Activated naive CD8-positive, alpha-beta T cell treated with anti-CD3 and anti-CD28 coated beads, Interleukin-2, amount 50 U/mL, for 24 hours (primary cell): ENCODE measurements at regions not wholly inside any gene's neighbourhood (a gene's known extent, or its start where the extent isn't known, plus 50 kb on each side); places are given as distances from the start of the nearest gene placed in this dataset.

Source experiments
- ATAC-seq: fragments of 150-1000 bp; cut with Tn5 transposase; one replicate; pipeline ENCODE4 v1.10.0; 2021
- DNase-seq: peaks from one replicate; pipeline ENCODE4 v3.0.0; 2021
- H3K27ac Mint-ChIP-seq: one replicate; pipeline ENCODE4 v1.8.0; 2021; ENCODE audit warnings: mild to moderate bottlenecking, mixed read lengths
- H3K27me3 Mint-ChIP-seq: one replicate; pipeline ENCODE4 v1.8.0; 2021; ENCODE audit warnings: mixed read lengths
- H3K36me3 Mint-ChIP-seq: one replicate; pipeline ENCODE4 v1.8.0; 2021; ENCODE audit warnings: low read depth, mixed read lengths
- H3K4me1 Mint-ChIP-seq: one replicate; pipeline ENCODE4 v1.8.0; 2021; ENCODE audit warnings: mixed read lengths
- H3K4me3 Mint-ChIP-seq: one replicate; pipeline ENCODE4 v1.8.0; 2021; ENCODE audit warnings: mild to moderate bottlenecking, moderate library complexity, mixed read lengths
- H3K9me3 Mint-ChIP-seq: one replicate; pipeline ENCODE4 v1.8.0; 2021; ENCODE audit warnings: mixed read lengths

DNA sequence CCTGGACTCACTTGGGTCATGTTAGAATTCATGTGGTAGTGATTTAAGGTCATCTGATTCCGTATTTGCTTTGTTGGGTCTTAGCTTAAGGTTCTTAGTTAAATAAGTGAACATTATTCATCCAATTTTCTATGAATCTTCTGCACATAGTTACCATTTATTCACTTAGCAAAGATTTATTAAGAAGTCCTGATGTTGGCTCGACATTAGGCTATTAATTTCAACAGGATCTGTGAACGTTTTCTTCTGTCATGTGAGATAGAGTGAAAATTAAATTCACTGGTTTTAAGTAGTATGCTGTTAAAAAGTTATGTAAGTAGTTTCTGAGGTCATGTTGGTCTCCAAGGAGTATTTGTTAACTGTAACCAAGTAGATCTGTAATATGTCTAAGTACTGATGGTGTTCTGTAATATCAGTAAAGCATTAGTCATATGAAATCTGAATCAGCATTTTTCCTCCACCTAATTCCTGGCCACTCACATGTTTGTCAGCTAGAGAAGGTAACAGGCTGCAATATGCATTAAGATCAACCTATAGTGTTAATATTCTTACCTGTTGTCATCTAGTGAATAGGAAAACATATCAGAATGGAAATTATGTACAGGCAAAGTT, 155.6 kb downstream of the PCDH7 start:
- Mint-ChIP-seq H3K27ac (no peak overlapping the region), H3K4me1 (no peaks in the 10 kb centered on the region), H3K36me3 (peaks cover 2% of the 10 kb centered on the region), H3K9me3 (peaks cover 7% of the 10 kb centered on the region), H3K27me3 (no peaks in the 10 kb centered on the region), H3K4me3 (no peak overlapping the region)
- DNase-seq = no peak
- ATAC-seq = no peak

DNA sequence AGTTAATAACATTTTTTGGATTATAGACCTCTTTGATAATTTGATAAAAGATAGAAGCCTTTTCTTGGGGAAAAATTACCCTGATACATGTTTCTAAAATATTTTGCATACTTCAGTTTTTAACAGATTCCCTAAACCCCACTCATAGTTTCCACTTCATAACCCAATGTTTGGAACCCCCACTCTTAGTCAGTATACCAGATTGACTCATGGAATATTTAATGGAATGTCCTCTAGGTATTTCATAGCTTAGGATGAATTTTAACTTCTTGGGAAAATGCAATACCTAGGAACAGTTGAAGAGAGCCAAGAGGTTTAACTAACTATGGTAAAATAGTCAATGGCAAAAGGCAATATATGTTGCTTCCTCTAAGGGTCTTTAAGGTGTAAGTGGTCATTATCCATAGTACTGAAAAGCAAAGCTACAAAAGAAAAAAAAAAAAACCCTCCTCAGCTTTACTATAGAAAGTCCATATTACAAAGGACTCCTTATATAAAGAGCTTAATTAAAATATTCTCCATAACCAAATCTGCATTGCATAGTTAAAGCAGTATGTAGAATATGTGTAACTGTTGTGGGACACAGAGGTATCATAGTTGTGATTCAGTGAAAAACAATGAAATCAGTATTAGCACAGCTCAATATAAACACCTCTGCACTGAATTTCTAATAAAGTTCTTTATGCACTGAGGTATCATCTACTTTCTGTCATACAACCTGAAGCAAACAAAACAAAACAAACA, 159.9 kb downstream of the PCDH7 start:
- Mint-ChIP-seq H3K27ac (no peak overlapping the region), H3K27me3 (no peaks in the 10 kb centered on the region), H3K4me1 (no peaks in the 10 kb centered on the region), H3K9me3 (peaks cover 5% of the 10 kb centered on the region), H3K36me3 (no peaks in the 10 kb centered on the region), H3K4me3 (no peak overlapping the region)
- ATAC-seq (no peak), DNase-seq (no peak)

DNA sequence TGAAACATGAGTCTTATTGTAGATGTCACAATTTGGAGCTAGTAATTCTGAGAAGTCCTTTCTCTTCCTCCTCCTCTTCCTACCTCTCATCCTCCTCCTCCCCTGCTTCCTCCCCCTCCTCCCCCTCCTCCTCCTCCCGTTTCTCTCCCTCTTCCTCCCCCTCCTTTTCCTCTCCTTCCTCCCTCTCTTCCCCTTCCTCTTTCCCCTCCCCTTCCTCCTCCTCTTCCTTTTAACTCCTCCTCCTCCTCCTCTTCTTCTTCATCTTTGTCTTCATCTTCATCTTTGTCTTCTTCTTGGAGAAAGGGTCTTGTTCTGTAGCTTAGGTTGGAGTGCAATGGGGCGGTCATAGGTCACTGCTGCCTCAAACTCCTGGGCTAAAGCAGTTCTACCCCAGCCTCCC, 161.8 kb downstream of the PCDH7 start:
- H3K4me1 Mint-ChIP-seq = no peaks in the 10 kb centered on the region
- H3K9me3 Mint-ChIP-seq = peaks cover 3% of the 10 kb centered on the region
- H3K36me3 Mint-ChIP-seq = no peaks in the 10 kb centered on the region
- no peak overlapping the region for H3K27ac Mint-ChIP-seq
- H3K27me3 Mint-ChIP-seq = no peaks in the 10 kb centered on the region
- DNase-seq (no peak), ATAC-seq (no peak)
- H3K4me3 Mint-ChIP-seq = no peak overlapping the region

DNA sequence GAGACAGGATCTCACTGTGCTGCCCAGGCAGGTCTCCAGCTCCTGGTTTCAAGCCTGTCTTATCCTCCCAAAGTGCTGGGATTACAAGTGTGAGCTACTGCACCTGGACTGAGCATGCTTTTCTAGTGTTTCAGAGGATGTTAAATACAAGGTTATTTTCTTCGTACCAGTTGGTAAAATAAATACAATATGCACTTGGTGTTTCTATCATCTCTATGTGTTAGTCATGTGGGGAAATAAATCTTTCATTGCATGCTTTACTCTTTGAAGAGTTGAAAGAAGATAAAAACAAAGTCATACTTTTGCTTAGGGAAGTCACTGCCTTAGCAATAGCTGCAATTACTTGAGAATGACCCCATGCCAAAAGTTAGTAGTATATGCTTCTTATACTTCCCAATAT, 162.3 kb downstream of the PCDH7 start:
- no peak for ATAC-seq
- Mint-ChIP-seq H3K36me3 (no peaks in the 10 kb centered on the region), H3K4me1 (no peaks in the 10 kb centered on the region), H3K4me3 (no peak overlapping the region), H3K9me3 (peaks cover 3% of the 10 kb centered on the region), H3K27ac (no peak overlapping the region), H3K27me3 (no peaks in the 10 kb centered on the region)
- DNase-seq = no peak

DNA sequence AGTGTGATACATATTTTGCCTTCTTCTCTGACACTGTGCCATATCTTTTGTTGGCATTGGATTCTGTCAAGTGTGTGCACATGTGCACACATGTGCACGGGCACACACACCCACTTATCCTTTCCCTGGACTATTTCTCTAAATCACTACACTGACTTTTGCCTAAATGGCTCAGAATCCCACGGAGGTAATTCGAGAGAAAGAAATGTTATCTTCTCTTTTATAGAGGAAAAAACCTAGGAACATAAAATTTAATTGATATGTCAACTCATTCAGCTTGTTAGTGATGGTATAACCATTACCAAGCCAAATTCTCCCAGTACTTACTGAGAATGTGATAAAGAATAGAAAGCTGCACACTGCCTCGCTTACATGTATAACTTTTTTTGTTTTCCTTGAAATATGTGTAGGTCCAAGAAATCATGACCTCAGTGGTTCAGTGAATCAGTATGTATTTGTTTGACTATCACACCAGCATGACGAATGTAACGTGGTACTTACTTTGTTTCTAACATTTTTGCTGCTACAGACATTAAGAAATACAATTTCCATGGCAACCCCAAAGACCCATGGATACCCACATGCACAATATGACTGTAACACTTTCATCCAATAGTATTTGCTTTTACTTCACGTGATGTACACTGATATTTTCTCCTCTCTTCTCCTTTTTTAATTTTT, 163.0 kb downstream of the PCDH7 start:
- Mint-ChIP-seq H3K27ac (no peak overlapping the region), H3K27me3 (no peaks in the 10 kb centered on the region), H3K9me3 (peaks cover 3% of the 10 kb centered on the region), H3K4me3 (no peak overlapping the region), H3K4me1 (no peaks in the 10 kb centered on the region), H3K36me3 (no peaks in the 10 kb centered on the region)
- ATAC-seq (no peak), DNase-seq (no peak)

DNA sequence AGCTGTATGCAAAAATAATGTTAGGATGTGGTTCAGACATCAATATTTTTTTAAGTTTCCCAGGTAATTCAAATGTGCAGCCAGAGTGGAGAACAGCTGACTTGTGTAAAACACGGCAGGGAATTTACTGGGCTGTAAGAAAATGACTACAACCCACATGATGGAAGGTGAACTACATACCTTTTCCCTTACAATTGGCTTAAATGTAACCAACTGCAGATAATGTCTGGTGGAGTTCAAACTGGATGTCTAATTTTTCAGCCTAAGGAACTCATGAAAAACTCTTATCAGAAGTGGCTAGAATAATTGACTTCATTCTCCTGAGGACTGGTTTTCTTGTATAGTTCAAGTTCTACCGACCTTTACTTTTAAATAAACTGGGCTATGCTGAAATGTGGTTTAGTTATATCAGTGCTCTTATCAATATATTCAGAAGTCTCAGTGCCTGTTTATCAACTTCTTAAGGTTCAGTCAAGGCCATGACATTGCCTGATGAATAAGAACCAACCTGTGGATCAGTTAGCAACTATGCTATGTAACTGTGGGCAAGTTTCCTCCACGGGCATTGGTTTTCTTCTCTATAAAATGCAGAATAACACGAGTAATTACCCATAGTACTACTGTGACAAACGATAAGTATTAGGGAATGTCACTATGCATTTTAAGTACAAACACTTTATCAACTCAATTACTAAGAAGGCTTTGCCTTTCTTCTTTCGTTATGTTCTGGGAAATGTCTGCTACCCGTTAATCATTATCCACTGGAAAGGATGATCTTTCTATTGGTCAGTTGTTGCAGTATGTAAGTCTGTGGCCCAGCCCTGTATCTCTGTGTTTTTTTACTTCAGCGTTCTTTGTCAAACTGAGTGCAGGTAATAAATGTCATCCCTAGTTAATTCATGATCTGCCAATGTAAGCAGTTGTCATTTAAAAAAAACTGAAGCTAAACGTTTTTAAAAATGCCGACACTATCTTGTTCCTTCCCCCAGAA, 181.6 kb downstream of the PCDH7 start:
- Mint-ChIP-seq H3K27me3 (no peaks in the 10 kb centered on the region), H3K27ac (no peak overlapping the region), H3K36me3 (no peaks in the 10 kb centered on the region), H3K9me3 (no peaks in the 10 kb centered on the region), H3K4me3 (no peak overlapping the region), H3K4me1 (no peaks in the 10 kb centered on the region)
- ATAC-seq (no peak), DNase-seq (no peak)

DNA sequence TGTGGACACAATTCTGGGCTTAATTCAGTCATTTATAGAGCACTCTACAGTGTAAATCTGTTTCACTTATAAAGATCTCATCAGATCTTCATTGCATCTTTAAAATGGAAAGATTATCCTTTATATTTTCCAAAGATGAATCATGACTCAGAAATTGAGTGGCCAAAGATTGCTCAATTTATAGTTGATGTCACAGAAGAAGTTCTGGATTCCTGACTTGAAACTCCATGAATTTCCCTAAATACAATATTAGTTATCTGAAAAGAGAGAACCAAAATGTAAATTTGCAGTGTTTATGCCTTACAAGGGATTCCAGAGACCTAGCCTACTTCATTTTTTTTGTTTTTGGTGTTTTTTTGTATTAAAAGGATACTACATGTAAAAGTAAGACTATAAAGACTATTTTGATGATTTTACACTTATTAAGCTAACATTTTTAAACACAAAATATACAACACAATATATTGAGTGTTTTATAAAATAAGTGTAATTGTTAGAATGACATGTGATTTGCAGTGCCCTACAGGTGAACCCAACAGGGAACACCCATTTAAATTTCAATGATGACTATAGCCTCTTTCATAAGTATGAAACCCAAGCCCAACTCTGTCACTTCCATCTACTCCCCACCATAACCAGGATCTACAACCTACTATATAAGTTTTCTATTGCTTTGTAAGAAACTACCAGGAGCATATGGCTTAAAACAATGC, 183.5 kb downstream of the PCDH7 start:
- no peak for ATAC-seq
- peaks cover 12% of the 10 kb centered on the region for H3K9me3 Mint-ChIP-seq
- H3K27ac Mint-ChIP-seq = no peak overlapping the region
- H3K36me3 Mint-ChIP-seq = no peaks in the 10 kb centered on the region
- H3K4me3 Mint-ChIP-seq = no peak overlapping the region
- DNase-seq = no peak
- H3K4me1 Mint-ChIP-seq = no peaks in the 10 kb centered on the region
- no peaks in the 10 kb centered on the region for H3K27me3 Mint-ChIP-seq

DNA sequence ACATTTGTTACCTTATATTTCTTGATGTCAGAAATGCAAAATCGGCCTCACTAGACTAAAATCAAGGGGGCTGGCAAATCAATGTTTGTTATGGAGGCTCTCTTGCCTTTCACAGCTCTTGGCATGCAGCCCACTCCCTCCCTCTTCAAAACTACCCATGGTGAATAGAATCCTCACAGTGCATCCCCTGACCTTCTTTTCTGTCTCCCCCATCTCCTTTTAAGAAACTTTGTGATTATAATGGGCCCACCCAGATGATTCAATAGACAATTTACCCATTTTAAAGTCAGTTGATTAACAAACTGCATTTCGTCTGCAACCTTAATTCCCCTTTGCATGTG, 184.0 kb downstream of the PCDH7 start:
- no peaks in the 10 kb centered on the region for H3K27me3 Mint-ChIP-seq
- H3K27ac Mint-ChIP-seq = no peak overlapping the region
- no peaks in the 10 kb centered on the region for H3K4me1 Mint-ChIP-seq
- no peak for ATAC-seq
- peaks cover 12% of the 10 kb centered on the region for H3K9me3 Mint-ChIP-seq
- H3K36me3 Mint-ChIP-seq = no peaks in the 10 kb centered on the region
- no peak for DNase-seq
- no peak overlapping the region for H3K4me3 Mint-ChIP-seq

DNA sequence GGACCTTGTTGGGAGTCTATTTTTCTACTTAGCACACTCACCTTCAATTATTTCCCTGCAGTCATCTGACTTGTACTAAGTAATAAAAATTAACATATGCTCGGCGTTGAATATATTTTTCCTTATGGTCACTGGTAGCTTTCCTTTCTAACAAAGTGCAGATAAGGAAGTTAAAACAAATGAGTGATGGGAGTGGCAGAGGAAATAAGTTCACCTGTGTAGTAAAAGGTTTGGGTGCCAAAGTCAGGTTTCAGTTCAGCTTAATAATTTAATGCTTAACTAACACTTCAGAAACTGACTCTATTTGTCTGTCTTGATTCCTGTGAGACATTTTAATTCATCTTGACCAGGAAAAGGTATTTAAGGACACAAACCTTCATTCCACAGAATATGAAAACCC, 184.4 kb downstream of the PCDH7 start:
- Mint-ChIP-seq H3K4me3 (no peak overlapping the region), H3K4me1 (no peaks in the 10 kb centered on the region), H3K36me3 (no peaks in the 10 kb centered on the region), H3K9me3 (peaks cover 12% of the 10 kb centered on the region), H3K27me3 (no peaks in the 10 kb centered on the region), H3K27ac (no peak overlapping the region)
- no peak for DNase-seq
- ATAC-seq = no peak

DNA sequence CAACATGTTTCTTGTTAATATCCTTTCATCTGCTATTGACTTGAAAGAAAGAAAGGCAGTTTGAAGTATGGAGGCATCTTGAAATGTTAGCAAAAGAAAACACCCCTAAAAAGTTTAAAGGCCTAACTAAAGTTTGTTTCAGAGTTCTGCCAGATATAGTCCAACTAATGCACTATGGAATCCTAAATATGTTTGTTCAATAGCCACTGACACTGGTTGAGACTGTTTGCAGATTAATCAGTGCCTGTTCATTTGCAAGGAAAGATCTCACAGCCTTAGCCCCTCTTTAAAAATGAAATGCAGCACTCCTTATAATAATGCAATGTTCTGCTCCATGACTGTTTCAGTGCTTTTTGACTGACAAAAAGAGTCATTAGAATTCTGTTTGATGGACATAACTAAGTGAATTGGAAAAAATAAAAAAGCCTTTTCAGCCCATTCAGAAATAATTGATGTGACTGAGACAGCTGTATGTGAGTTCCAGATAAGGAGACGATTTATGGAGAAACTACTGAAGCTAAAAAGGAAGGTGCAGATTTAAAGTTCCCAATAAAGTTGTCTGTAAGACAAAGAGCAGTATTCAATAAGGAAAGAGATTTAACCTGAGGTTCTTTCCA, 192.0 kb downstream of the PCDH7 start:
- Mint-ChIP-seq H3K4me1 (no peaks in the 10 kb centered on the region), H3K4me3 (no peak overlapping the region), H3K27me3 (no peaks in the 10 kb centered on the region), H3K27ac (no peak overlapping the region), H3K36me3 (no peaks in the 10 kb centered on the region), H3K9me3 (peaks cover 26% of the 10 kb centered on the region)
- DNase-seq = no peak
- no peak for ATAC-seq

DNA sequence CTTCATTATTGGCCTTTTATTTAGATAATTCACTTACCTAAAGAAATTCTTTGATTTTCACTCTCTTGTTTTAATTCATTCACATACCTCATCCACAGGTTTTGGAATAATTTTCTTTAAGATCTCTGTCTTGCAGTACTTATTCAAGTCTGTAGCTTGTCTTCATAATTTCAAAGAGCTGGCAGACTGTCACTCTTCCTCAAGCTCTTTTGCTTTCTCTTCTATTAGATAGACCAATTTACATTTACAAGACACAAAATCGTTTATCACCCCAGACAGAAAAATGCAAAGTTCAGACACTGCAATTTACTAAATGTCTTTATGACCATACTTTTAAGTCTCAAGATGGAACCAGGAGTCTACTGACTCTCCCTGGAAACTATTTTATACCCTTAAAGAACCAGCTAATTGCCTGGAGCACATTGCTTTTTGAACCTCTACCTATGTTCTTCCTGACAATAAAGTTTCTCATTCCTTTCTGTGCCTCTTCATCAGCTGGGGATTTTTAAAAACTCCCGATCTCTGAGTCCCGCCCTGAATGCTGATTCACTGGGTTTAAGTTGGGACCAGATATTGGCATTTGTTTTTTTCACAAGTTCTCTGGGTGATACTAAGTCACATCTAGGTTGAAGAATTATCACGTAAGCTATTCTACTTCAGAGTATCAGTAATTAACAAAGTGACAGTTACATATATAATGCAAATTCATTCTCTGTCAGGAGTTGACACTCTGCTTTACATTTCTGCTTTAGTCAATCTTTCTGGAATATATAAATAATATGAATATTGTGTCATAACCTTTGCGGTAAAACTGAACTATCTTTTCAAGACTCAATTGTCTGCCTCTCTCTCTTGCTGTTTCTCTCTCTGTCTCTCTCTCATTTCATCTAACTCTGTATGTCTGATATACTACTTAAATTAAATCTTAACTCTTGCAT, 196.4 kb downstream of the PCDH7 start:
- Mint-ChIP-seq H3K27ac (no peak overlapping the region), H3K27me3 (no peaks in the 10 kb centered on the region), H3K36me3 (no peaks in the 10 kb centered on the region), H3K4me1 (no peaks in the 10 kb centered on the region), H3K9me3 (peaks cover 17% of the 10 kb centered on the region), H3K4me3 (no peak overlapping the region)
- no peak for ATAC-seq
- DNase-seq = no peak

DNA sequence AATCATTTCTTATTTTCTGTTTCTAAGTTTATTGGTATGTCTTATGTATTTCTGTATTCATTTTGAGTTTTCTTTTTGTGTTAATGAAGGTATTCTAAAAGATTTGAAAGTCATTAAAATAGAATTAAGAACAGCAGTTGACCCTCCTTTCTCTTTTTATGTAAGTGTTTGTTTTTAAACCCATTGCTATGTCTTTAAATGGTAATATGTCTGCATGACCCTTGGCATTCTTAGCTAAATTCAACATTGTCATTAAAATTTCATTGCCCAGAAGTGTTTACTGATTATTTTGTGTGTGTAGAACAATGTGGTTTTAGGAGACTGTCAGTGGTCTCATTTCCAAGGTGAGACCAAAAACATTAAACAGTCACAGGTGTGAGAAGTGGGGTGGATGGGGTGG, 197.8 kb downstream of the PCDH7 start:
- no peak overlapping the region for H3K4me3 Mint-ChIP-seq
- DNase-seq (no peak), ATAC-seq (no peak)
- H3K27me3 Mint-ChIP-seq = no peaks in the 10 kb centered on the region
- H3K27ac Mint-ChIP-seq = no peak overlapping the region
- H3K4me1 Mint-ChIP-seq = no peaks in the 10 kb centered on the region
- peaks cover 17% of the 10 kb centered on the region for H3K9me3 Mint-ChIP-seq
- H3K36me3 Mint-ChIP-seq = no peaks in the 10 kb centered on the region

DNA sequence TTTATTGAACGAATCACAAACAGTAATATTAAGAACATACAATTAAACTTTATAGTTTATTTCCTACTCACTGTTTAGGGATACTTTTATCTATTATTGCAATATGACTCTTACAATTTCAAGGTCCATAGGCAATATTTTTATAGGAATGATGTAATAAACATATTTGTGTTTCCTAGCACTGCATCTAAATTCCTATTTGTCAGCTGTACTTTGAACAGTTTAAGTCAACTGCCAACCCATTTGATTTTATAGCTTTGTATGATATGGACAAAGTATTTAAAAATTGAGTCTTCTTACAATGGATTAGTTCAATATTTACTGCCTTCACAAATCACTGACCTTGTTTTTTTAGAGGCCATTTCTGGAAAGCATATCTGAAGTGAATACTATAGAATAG, 199.3 kb downstream of the PCDH7 start:
- no peak overlapping the region for H3K27ac Mint-ChIP-seq
- DNase-seq = no peak
- H3K27me3 Mint-ChIP-seq = no peaks in the 10 kb centered on the region
- H3K4me1 Mint-ChIP-seq = no peaks in the 10 kb centered on the region
- no peaks in the 10 kb centered on the region for H3K36me3 Mint-ChIP-seq
- H3K9me3 Mint-ChIP-seq = peaks cover 17% of the 10 kb centered on the region
- H3K4me3 Mint-ChIP-seq = no peak overlapping the region
- ATAC-seq = no peak
